Mucosa of rectum (tissue), 2 donors: ENCODE measurements at regions not wholly inside any gene's neighbourhood (a gene's known extent, or its start where the extent isn't known, plus 50 kb on each side); places are given as distances from the start of the nearest gene placed in this dataset.
A peak's percentile ranks its signal among the peaks of the same experiment; 100 is the strongest.

Experiments
- H3K27ac ChIP-seq, 2 donors: one replicate each; pipeline ENCODE4 v1.7.0; 2013; ENCODE audit warnings: inconsistent platforms in 2 of 2, low read depth in 2 of 2, low read length in 2 of 2
- H3K27me3 ChIP-seq, 2 donors: one replicate each; pipeline ENCODE4 v1.7.0; 2013; ENCODE audit warnings: low read length in 2 of 2; ENCODE audit not compliant: control insufficient read depth in 2 of 2, insufficient read depth in 2 of 2
- H3K36me3 ChIP-seq, 2 donors: one replicate each; pipeline ENCODE4 v1.7.0; 2013; ENCODE audit warnings: low read length in 2 of 2; ENCODE audit not compliant: control insufficient read depth in 2 of 2, insufficient read depth in 2 of 2
- H3K4me1 ChIP-seq, 2 donors: one replicate each; pipeline ENCODE4 v1.7.0; 2013; ENCODE audit warnings: low read length in 2 of 2, mild to moderate bottlenecking in 1 of 2; ENCODE audit not compliant: control insufficient read depth in 2 of 2, insufficient read depth in 2 of 2
- H3K4me3 ChIP-seq, 2 donors: one replicate each; pipeline ENCODE4 v1.7.0; 2013; ENCODE audit warnings: low read length in 2 of 2
- H3K9ac ChIP-seq, 2 donors: one replicate each; pipeline ENCODE4 v1.7.0; 2013; ENCODE audit warnings: low read length in 2 of 2, low read depth in 1 of 2, mild to moderate bottlenecking in 1 of 2
- H3K9me3 ChIP-seq, 2 donors: one replicate each; pipeline ENCODE4 v1.7.0; 2013; ENCODE audit warnings: low read length in 2 of 2; ENCODE audit not compliant: control insufficient read depth in 2 of 2
- donor health status: healthy.
- donor health status: Normal muscosa, but diverticular disease.

DNA sequence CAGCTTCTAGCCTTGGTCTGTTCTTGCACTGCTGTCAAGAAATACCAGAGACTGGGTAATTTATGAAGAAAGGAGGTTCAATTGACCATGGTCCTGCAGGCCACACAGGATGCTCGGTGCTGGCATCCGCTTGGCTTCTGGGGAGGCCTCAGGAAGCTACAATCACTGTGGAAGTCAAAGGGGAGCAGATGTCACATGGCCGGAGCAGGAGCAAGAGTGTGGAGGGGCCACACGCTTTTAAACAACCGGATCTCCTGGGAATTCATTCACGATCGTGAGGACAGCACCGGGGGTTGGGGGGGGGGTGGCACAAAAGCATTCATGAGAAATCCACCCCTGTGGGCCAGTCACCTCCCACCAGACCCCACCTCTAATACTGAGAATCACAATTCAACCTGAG is 850.4 kb upstream of the SALL3 start:
- no peaks in the 10 kb centered on the region for H3K4me1 ChIP-seq
- H3K9ac ChIP-seq, result no peak overlapping the region
- H3K27me3 ChIP-seq, result no peaks in the 10 kb centered on the region
- no peaks in the 10 kb centered on the region for H3K36me3 ChIP-seq
- H3K27ac ChIP-seq, result no peak overlapping the region
- peaks cover 8 to 15% of the 10 kb centered on the region in 2 donors for H3K9me3 ChIP-seq
- no peak overlapping the region for H3K4me3 ChIP-seq

- H3K4me1 ChIP-seq, result no peaks in the 10 kb centered on the region
- no peak overlapping the region for H3K4me3 ChIP-seq
- peaks cover 8 to 13% of the 10 kb centered on the region in 2 donors for H3K9me3 ChIP-seq
- H3K36me3 ChIP-seq, result no peaks in the 10 kb centered on the region
- H3K9ac ChIP-seq, result no peak overlapping the region
- no peaks in the 10 kb centered on the region for H3K27me3 ChIP-seq
- no peak overlapping the region for H3K27ac ChIP-seq
Observed at GRCh38 chr18:78130232-78131195, 849.1 kb upstream of the SALL3 start.

GRCh38 chr18:78133729-78134128 is 845.9 kb upstream of the SALL3 start:
- no peaks in the 10 kb centered on the region for H3K36me3 ChIP-seq
- no peaks in the 10 kb centered on the region for H3K4me1 ChIP-seq
- H3K9me3 ChIP-seq, result peaks cover 0 to 7% of the 10 kb centered on the region in 2 donors
- H3K4me3 ChIP-seq, result no peak overlapping the region
- no peak overlapping the region for H3K27ac ChIP-seq
- no peak overlapping the region for H3K9ac ChIP-seq
- H3K27me3 ChIP-seq, result no peaks in the 10 kb centered on the region

- Histone ChIP-seq H3K27me3 (no peaks in the 10 kb centered on the region), H3K4me1 (no peaks in the 10 kb centered on the region), H3K27ac (no peak overlapping the region), H3K36me3 (no peaks in the 10 kb centered on the region), H3K4me3 (no peak overlapping the region), H3K9me3 (peaks cover 0 to 4% of the 10 kb centered on the region in 2 donors), H3K9ac (no peak overlapping the region)
Observed at GRCh38 chr18:78136986-78137385, 842.6 kb upstream of the SALL3 start.

DNA sequence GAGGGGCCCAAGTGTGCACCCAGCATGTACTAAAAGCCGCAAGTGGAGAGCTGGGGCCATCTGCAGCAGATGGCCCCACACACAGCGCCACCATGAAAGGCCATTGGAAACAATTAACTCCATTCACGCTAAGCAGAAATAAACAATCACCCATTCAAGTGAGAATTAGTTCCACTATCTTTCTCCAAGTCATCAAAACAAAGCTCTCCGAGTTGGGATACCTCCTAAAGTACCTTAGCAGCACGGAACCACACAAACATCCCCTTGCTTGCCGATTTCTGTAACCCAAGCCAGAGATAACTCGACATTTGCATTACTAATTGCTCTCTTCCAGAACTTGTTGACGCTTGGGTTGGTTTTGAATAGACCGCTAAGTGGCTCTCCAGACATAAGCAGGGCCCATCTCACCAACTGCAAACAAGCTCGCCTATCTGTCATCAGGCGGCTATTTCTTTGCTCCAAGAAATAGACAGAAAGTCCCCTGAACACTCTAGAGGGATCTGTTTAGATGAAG is 840.6 kb upstream of the SALL3 start:
- Histone ChIP-seq H3K4me3 (no peak overlapping the region), H3K9me3 (peaks cover 0 to 4% of the 10 kb centered on the region in 2 donors), H3K27ac (no peak overlapping the region)

GRCh38 chr18:78140294-78140693 is 839.3 kb upstream of the SALL3 start:
- no peaks in the 10 kb centered on the region for H3K4me1 ChIP-seq
- no peak overlapping the region for H3K9ac ChIP-seq
- no peaks in the 10 kb centered on the region for H3K36me3 ChIP-seq
- H3K27ac ChIP-seq, result no peak overlapping the region
- H3K27me3 ChIP-seq, result no peaks in the 10 kb centered on the region
- H3K4me3 ChIP-seq, result no peak overlapping the region
- H3K9me3 ChIP-seq, result peaks cover 0 to 4% of the 10 kb centered on the region in 2 donors

More for the DNA sequence above, 840.6 kb upstream of the SALL3 start:
- Histone ChIP-seq H3K36me3 (no peaks in the 10 kb centered on the region), H3K9ac (no peak overlapping the region), H3K27me3 (no peaks in the 10 kb centered on the region), H3K4me1 (no peaks in the 10 kb centered on the region)

DNA sequence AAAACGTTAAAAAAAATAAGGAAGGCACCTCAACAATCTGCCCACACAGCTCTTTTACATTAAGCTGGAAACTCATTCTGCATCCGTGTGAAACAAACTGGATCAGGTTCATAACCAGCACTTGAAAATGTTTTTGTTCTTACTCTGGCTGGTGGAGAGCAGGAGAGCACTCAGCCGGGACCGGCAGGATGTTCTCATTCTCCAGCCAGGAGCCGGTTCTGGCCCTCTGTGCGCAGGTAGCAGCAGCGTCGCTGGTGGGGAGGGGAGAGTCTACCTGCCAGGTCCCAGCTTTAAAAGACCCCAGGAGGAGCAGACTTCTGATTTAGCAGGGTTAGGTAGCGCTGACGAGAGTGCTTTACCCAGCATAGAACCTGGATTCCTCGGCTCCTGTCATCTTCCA is 834.9 kb upstream of the SALL3 start:
- Histone ChIP-seq H3K27me3 (no peaks in the 10 kb centered on the region), H3K9me3 (peaks cover 0 to 6% of the 10 kb centered on the region in 2 donors), H3K9ac (no peak overlapping the region), H3K27ac (peak overlapping the region in 1 of 2 donors; percentile 51), H3K36me3 (no peaks in the 10 kb centered on the region), H3K4me3 (peak overlapping the region in 1 of 2 donors; percentile 30), H3K4me1 (no peaks in the 10 kb centered on the region)

DNA sequence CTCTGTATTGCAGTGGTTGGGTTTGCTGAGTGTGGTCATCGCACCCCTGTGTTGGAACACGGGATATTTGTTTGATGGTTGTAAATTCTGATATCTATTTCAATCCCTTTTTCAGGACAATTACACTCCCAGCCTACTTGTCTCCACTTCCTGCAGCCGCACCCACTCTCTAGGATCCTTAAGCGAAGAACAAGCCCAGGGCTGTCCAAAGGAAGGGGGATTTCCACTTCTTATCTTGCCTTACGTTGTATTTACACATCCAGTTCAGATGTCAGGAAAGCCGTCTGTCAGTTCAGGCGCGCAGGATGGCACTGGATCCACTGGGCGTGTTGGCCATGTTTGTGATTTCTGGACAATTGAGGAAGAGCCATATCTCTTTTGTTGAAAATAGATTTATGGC is 834.5 kb upstream of the SALL3 start:
- Histone ChIP-seq H3K9ac (no peak overlapping the region), H3K4me1 (no peaks in the 10 kb centered on the region), H3K27me3 (no peaks in the 10 kb centered on the region), H3K36me3 (no peaks in the 10 kb centered on the region), H3K4me3 (peak overlapping the region in 1 of 2 donors; percentile 30), H3K27ac (peak overlapping the region in 1 of 2 donors; percentile 51), H3K9me3 (peaks cover 0 to 6% of the 10 kb centered on the region in 2 donors)

DNA sequence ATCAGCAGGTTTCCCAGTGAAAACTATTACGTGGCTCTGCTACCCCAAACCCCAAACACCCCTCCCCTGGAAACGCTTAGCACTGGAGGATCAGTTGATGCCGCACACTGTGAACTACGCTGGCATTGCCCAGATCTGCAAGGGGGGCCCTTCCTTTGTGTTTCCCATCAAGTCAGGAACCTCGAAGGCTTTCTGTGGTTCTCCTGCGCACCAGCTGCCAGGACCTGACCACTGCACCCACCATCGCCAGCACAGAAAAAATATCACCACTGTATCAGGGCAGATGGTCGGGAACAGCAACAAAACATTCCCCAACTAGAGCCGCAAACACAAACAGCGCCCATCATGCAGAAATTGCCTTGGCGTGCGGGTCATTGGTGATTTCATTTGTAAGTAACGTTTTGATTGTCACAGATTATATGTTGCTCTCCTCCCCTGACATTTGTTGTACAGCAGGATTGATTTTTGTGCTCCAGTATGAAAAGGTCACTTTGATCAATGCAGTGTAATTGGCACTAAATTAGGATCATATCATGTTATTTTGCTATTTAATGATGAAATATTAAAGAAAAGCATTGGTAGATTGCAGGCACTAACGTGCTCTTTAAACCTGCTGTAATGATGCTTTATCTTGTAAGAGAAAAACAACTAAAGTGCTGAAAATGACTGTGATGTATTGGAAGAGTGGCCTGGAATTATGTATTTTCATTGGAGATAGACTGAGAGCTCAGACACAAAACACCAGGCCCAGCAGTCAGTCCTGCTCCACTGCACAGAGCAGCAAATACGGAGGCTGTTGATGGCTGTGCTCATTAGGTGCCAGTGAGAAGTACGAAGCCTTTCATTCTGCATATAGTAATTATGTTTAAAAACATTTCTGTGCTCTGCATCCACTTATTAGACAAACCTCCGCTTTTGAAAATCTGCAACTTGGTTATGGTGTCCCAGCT is 833.2 kb upstream of the SALL3 start:
- Histone ChIP-seq H3K4me3 (no peak overlapping the region), H3K36me3 (no peaks in the 10 kb centered on the region), H3K9ac (no peak overlapping the region), H3K9me3 (peaks cover 0 to 6% of the 10 kb centered on the region in 2 donors), H3K27ac (no peak overlapping the region), H3K4me1 (no peaks in the 10 kb centered on the region), H3K27me3 (no peaks in the 10 kb centered on the region)
